Stimulated activated CD4-positive, alpha-beta T cell treated with anti-CD3 and anti-CD28 coated beads, Interleukin-4, amount 100 ng/mL, for 48 hours (primary cell): ENCODE measurements at regions not wholly inside any gene's neighbourhood (a gene's known extent, or its start where the extent isn't known, plus 50 kb on each side); places are given as distances from the start of the nearest gene placed in this dataset.

Source experiments
- DNase-seq, 2 donors: peaks; one replicate each; pipeline ENCODE4 v3.0.0-alpha.2; 2020; ENCODE audit warnings: low read depth in 2 of 2

DNA sequence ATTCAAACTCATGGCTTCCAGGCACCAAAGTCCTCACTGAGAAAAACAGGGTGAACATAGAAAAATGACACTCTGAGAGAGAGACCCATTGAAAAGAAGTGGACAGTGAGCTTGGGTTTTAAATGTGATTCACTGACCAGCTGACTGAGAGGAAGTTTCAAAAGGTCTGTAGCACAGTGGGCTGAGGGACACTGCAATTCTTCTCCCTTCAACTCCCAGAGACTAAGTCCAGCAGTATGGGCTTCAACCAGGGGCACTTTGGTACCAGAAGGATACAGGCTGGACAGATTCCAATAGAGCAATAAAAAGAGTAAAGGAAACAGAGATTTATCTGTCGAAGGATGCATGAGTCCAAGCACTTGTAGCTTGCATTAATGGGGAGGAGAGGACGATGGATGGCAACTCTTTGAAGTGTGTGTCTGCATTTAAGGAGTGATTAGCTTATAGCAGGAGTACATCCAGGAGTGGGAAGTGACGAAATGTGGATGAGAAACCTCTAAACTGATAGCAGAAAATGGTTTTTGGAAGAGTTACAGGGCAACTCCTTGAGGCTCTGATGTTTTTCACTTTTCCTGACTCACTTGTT, 117.0 kb upstream of the ANKRD55 start:
- DNase-seq, result no peak

GRCh38 chr5:56349461-56349860, 116.3 kb upstream of the ANKRD55 start:
- no peak for DNase-seq

GRCh38 chr5:56346741-56347535, 113.8 kb upstream of the ANKRD55 start:
- no peak for DNase-seq

DNA sequence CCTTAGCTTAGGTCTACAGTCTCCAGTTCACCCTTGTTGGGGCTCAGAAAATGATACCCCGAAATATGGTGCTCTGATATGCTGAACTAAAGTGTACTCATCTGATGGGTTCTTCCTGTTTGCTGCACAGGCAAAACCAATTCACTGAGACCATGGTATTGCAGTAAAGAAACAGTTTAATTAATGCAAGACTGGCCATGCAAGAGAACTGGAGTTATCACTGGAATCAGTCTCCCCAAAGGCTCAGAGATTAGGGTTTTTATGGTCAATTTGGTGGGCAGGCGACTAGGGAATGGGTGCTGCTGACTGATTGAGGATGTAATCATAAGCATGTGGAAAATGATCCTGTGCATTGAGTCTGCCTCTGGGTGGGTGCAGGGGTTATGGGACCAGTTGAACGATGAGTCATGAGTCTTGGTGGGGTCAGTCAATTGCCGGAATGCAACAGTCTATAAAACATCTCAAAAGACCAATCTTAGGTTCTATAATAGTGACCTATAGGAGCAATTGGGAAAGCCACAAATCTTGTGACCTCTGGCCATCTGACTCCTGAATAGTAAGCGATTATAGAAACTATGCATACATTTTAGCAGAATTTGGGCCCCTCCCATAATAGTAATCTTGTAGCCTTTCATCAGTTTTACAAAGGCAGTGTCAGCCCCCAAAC, 113.0 kb upstream of the ANKRD55 start:
- no peak for DNase-seq

GRCh38 chr5:56345352-56345751, 112.2 kb upstream of the ANKRD55 start:
- DNase-seq, result no peak

DNA sequence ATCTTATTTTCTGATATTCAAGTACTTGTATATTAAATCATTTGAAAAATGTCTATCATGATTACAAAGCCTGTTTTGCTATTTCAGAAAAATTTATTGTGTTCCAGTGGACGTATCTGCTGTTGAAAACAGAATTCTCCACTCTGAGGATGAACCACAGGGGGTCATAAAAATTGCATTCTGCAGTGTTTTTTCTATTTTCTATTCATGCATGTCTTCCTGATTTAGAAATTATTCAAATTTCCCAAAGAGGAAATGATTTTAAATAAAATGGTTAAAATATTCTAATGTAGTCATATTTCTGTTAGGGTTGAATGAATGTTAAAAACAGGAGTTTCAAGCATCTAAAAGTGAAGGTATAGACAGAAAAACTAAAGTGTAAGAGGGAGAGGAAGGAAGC, 111.5 kb upstream of the ANKRD55 start:
- no peak for DNase-seq

- DNase-seq, result no peak
Measured at GRCh38 chr5:56343988-56344387, 110.9 kb upstream of the ANKRD55 start.

GRCh38 chr5:56342616-56343015, 109.5 kb upstream of the ANKRD55 start:
- DNase-seq, result no peak

GRCh38 chr5:56340196-56340980, 107.3 kb upstream of the ANKRD55 start:
- DNase-seq, result no peak

DNA sequence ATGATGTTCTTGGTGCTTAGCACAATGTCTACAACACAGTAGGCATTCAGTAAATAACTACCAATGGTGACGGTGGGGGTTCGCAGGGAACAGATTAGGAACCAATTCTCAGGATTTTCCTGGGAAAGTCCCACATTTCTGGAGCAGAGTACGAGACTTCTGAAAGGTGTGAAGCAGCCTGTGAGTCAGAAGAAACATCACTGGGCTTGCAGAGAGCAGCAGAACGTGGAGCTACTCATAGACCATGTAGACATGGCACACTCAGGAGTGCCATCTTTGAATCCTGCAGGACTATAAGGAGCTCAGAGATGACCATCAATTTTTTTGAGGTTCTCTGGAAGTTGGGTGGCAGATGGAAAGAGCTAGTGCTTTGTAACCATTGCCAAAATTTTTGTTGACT, 106.6 kb upstream of the ANKRD55 start:
- no peak for DNase-seq

DNA sequence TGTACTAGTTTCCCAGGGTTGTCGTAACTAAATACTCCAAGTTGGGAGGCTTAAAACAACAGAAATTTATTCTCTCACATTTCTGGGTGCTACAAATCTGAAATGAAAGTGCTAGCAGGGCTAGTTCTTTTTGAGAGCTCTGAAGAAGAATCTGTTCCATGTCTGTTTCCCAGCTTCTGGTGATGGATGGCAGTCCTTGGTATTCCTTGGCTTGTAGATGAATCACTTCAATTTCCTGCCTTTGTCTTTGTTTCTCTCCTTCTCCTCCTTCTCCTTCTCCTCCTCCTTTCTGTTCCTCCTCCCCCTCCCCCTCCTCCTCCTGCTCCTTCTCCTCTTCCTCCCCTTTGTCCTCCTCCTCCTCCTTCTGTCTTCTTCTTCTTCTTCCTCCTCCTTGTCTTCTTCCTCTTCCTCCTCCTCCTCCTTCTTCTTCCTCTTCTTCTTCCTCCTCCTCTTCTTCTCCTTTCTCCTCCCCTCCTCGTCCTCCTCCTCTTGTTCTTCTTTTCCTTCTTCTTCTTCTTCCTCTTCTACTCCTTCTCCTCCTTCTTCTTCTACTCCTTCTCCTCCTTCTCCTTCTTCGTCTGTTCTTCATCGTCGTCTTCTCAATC, 104.7 kb upstream of the ANKRD55 start:
- DNase-seq, result no peak

- DNase-seq, result no peak
Measured at GRCh38 chr5:56335212-56335611, 102.1 kb upstream of the ANKRD55 start.

GRCh38 chr5:56330806-56331205, 97.7 kb upstream of the ANKRD55 start:
- DNase-seq, result no peak

GRCh38 chr5:56330167-56330566, 97.0 kb upstream of the ANKRD55 start:
- DNase-seq, result no peak

DNA sequence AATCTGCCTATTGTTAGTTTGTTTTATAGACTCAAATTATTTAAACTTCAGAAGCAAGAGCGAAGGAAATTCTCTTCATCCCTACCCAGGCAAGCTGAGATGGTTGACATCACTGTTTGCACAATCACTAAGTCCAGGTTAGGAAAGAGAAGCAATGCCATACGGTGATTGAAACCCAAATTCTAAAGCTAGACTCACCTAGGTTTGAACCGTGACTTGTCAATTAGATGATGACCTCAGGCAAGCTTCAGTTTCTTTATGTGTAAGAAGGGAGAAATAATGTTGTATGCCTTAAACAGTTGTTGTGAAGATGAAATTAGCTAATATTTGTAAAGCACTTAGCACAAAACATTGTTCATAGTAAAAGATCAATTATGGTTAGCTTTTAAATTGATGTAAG, 96.5 kb upstream of the ANKRD55 start:
- DNase-seq, result no peak

GRCh38 chr5:56328753-56329560, 95.8 kb upstream of the ANKRD55 start:
- peak in 1 of 2 donors; percentile 42 for DNase-seq

- DNase-seq, result peak; percentile 58 to 72
Measured at GRCh38 chr5:56327809-56328208, 94.7 kb upstream of the ANKRD55 start.

DNA sequence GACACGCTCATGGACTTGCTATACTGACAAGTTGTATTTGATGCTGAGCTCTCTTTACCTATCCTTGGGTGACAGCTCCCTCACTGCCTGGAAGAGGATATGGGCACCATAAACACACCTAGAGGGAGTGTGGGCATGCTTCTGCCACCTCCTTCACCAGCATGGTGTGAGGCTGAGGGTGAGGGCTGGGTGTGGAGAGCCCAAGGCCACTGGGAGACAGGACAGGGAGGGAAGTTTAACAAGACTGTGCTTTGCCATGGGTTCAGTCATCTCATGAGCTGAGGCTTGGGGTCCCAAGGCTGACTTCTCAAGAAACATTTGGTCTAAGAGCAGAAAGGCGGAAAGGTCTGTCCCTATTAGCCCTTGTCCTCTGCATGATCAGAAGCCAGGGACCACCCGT, 93.6 kb upstream of the ANKRD55 start:
- DNase-seq, result no peak

- DNase-seq, result no peak
Measured at GRCh38 chr5:56326116-56326515, 93.0 kb upstream of the ANKRD55 start.

DNA sequence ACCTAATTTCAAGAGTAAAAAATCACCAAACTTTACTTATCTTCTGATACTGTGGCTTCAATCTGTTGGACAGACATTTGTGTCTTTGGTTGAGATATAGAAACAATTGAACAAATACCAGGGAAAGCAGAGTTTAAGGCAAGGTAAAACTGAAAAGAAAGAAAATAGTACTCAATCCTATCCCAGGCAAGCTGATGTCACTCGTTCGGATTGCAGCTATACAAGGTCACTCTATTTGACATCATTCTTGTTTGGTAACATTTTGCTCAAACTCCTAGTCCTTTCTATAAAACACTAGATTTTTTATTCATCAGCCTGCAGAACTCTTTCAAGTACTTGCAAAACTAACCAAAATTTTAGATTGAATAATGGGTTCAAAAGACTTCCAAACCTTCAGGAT, 91.9 kb upstream of the ANKRD55 start:
- DNase-seq, result no peak

DNA sequence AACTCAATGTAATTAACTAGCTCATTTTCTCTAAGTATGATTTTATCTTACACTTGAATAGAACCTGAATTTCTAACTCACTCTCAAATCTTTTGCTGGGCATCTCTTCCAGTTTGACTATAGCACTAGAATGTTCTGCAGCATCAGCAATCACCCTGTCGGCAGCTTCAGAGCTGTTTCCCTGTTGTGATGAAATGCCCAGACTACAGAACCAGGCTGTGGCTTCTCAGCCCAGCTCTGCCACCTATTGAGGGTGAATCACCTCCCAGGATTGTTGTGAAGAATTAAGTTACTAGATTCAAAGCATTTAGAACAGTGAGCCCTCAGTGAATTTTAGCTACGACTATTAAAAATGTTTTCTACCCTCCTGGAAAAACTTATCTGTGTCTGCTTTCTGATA, 90.4 kb upstream of the ANKRD55 start:
- no peak for DNase-seq
